ENCODE measurements at regions not wholly inside any gene's neighbourhood (a gene's known extent, or its start where the extent isn't known, plus 50 kb on each side); places are given as distances from the start of the nearest gene placed in this dataset.

DNA sequence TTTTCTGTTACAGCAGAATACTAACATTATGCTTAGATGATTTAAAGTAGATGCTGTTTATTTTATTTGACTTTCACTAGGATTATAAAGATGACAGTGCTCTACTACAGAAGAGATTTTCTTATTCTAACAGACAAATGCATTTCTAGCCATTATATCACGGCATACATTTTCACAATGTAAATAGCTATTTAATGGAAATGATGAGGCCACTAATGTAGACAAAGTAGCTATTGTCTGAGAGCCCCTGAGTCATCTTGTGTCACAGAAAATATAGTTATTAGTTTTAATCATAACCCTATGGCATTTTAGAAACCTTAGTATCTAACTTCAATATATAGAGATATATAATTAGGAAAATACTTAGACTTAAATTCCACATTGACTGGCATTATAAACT is 158.0 kb upstream of the AHR start:
- ChIA-PET POLR2A (interaction anchor here (1.8 kb wide), 1 partner anchor 10 kb away, joined by 5 read pairs; no protein-coding TSS in a partner anchor), CTCF (no interaction called here)
- no peak for DNase-seq (ENCODE audit: extremely low spot score)

DNA sequence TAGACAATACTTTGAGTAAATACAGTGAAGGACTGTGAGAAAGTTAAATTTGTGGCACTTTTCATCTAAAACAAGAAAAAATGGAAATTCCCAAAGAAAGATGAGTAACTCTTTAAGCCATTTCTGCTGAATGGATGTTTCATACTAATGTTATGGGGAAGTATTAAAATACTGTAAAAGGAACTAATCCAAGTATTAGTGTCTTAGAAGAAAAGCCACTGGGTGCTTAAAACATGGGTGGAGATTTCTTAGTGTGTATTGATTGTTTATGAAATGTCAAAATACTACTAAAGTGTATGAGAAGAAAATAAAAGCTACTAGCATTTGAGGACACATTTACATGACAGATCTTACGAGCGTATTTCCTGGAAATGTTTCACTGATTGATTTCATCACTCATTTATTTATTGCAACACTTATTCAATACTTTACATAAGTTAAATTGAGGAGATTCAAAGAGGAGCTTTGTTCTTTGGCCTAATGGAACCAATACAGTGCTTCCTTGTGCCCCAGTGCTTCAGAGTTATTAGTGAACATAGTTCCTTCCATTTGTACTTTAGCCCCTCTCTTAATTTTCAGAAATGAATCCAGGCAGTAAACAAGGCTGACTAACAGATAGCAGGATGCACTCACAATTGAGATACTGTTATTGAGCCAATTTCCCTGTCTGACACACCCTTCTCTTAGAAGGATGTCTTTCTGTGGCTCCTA is 155.5 kb upstream of the AHR start:
- no peak for DNase-seq (ENCODE audit: extremely low spot score)
- TF ChIP-seq, protein P1, sequence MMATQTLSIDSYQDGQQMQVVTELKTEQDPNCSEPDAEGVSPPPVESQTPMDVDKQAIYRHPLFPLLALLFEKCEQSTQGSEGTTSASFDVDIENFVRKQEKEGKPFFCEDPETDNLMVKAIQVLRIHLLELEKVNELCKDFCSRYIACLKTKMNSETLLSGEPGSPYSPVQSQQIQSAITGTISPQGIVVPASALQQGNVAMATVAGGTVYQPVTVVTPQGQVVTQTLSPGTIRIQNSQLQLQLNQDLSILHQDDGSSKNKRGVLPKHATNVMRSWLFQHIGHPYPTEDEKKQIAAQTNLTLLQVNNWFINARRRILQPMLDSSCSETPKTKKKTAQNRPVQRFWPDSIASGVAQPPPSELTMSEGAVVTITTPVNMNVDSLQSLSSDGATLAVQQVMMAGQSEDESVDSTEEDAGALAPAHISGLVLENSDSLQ (IDR thresholded peaks at IDR 0.05) = no peak
- TF ChIP-seq BHLHE40 (IDR thresholded peaks at IDR 0.05; ENCODE audit: borderline replicate concordance) = no peak
- no peak for TF ChIP-seq SP1 (IDR thresholded peaks at IDR 0.05)
- no peak for TF ChIP-seq ARNT (IDR thresholded peaks at IDR 0.05)
- TF ChIP-seq TARDBP (IDR thresholded peaks at IDR 0.05) = no peak
- TF ChIP-seq ELF4 (IDR thresholded peaks at IDR 0.05) = no peak
- no peak for TF ChIP-seq HDGF (IDR thresholded peaks at IDR 0.05; ENCODE audit: borderline replicate concordance)
- no peak for TF ChIP-seq L3MBTL2 (conservative IDR thresholded peaks at IDR 0.05)
- no peak for TF ChIP-seq CTBP1 (IDR thresholded peaks at IDR 0.05; ENCODE audit: borderline replicate concordance)
- no peak for TF ChIP-seq SUZ12 (IDR thresholded peaks at IDR 0.05)
- TF ChIP-seq LEF1 (IDR thresholded peaks at IDR 0.05; ENCODE audit: borderline replicate concordance) = no peak
- no peak for TF ChIP-seq NFRKB (IDR thresholded peaks at IDR 0.05)
- TF ChIP-seq FOXA1 (IDR thresholded peaks at IDR 0.05) = no peak
- TF ChIP-seq FOXM1 (IDR thresholded peaks at IDR 0.05; ENCODE audit: borderline replicate concordance) = no peak
- no peak for TF ChIP-seq ZNF384 (IDR thresholded peaks at IDR 0.05)
- no peak for TF ChIP-seq FOXK2 (IDR thresholded peaks at IDR 0.05)
- ChIA-PET POLR2A (no interaction called here), CTCF (no interaction called here)

More for the DNA sequence above, 158.0 kb upstream of the AHR start:
- TF ChIP-seq NFRKB (IDR thresholded peaks at IDR 0.05) (no peak), BHLHE40 (IDR thresholded peaks at IDR 0.05; ENCODE audit: borderline replicate concordance) (no peak), ARNT (IDR thresholded peaks at IDR 0.05) (no peak), ZNF384 (IDR thresholded peaks at IDR 0.05) (no peak), HDGF (IDR thresholded peaks at IDR 0.05; ENCODE audit: borderline replicate concordance) (no peak), FOXK2 (IDR thresholded peaks at IDR 0.05) (no peak)
- TF ChIP-seq, protein P1 (IDR thresholded peaks at IDR 0.05) = no peak

DNA sequence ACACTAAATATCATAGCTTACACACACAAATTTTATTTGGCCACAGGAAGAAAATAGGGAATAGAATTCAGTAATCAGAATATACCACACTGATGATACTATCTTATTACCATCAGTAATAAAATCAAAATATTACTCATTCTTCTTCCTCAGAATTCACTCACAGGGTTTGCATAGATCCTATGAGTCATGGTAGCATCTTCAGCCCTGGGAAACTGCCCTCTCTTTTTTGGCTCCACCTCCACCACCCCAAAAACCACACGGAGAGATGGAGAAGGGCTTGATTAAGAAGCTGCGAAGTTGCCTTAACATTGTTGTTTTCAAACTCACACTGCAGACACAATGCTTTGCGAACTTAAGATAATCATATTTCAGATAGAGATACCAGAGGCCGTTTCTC is 154.1 kb upstream of the AHR start:
- ChIA-PET POLR2A (no interaction called here), CTCF (no interaction called here)
- no peak for TF ChIP-seq BHLHE40 (IDR thresholded peaks at IDR 0.05; ENCODE audit: borderline replicate concordance)
- no peak for TF ChIP-seq FOXA1 (IDR thresholded peaks at IDR 0.05)
- no peak for TF ChIP-seq ZNF384 (IDR thresholded peaks at IDR 0.05)
- no peak for TF ChIP-seq TARDBP (IDR thresholded peaks at IDR 0.05)
- TF ChIP-seq L3MBTL2 (conservative IDR thresholded peaks at IDR 0.05) = no peak
- TF ChIP-seq LEF1 (IDR thresholded peaks at IDR 0.05; ENCODE audit: borderline replicate concordance) = no peak
- TF ChIP-seq SUZ12 (IDR thresholded peaks at IDR 0.05) = no peak
- TF ChIP-seq, protein P1 (IDR thresholded peaks at IDR 0.05) = no peak
- no peak for TF ChIP-seq CTBP1 (IDR thresholded peaks at IDR 0.05; ENCODE audit: borderline replicate concordance)
- no peak for TF ChIP-seq FOXK2 (IDR thresholded peaks at IDR 0.05)
- no peak for TF ChIP-seq HDGF (IDR thresholded peaks at IDR 0.05; ENCODE audit: borderline replicate concordance)
- TF ChIP-seq ARNT (IDR thresholded peaks at IDR 0.05) = no peak
- TF ChIP-seq FOXM1 (IDR thresholded peaks at IDR 0.05; ENCODE audit: borderline replicate concordance) = no peak
- no peak for TF ChIP-seq NFRKB (IDR thresholded peaks at IDR 0.05)
- TF ChIP-seq ELF4 (IDR thresholded peaks at IDR 0.05) = no peak
- no peak for TF ChIP-seq SP1 (IDR thresholded peaks at IDR 0.05)
- no peak for DNase-seq (ENCODE audit: extremely low spot score)

DNA sequence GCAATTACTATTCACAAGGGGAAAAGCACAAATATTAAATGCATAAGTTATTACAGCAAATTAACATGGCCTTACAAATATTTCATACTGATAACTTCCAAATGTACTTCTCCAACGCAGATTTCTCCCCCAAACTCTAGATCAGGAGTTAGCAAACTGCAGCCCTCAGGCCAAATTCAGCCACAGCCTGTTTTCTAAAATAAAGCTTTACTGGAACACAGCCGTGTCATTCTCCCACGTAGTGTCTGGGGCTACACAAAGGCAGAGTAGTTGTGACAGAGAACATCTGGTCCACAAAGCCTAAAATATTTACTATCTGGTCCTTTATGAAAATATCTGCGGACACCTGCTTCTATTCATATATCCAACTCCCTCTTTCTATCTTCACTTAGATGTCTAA is 151.8 kb upstream of the AHR start:
- DNase-seq (ENCODE audit: extremely low spot score) = no peak
- no peak for TF ChIP-seq TARDBP (IDR thresholded peaks at IDR 0.05)
- TF ChIP-seq FOXA1 (IDR thresholded peaks at IDR 0.05) = no peak
- no peak for TF ChIP-seq ZNF384 (IDR thresholded peaks at IDR 0.05)
- ChIA-PET CTCF (no interaction called here), POLR2A (no interaction called here)

DNA sequence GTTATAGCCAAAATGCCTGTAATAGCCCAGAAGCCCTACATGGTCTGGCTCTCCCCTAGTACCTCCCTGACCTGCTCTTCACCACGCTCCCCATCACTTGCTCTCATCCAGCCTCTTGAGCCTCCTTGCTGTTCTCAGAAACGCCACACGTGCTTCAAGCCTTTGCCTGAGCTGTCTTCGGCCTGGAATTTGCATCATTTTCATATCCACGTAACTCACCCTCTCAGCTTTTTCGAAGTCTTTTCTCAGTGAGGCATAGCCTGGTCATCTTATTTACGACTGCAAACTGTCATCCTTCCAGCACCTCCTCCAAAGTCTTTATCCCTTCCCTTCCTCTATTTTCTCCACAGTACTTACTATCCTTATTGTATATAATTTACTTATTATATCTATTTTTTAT is 151.0 kb upstream of the AHR start:
- no peak for DNase-seq (ENCODE audit: extremely low spot score)
- POLR2A ChIA-PET = no interaction called here
- CTCF ChIA-PET = no interaction called here
- TF ChIP-seq HDGF (IDR thresholded peaks at IDR 0.05; ENCODE audit: borderline replicate concordance) = no peak
- TF ChIP-seq NFRKB (IDR thresholded peaks at IDR 0.05) = no peak
- no peak for TF ChIP-seq ARNT (IDR thresholded peaks at IDR 0.05)

DNA sequence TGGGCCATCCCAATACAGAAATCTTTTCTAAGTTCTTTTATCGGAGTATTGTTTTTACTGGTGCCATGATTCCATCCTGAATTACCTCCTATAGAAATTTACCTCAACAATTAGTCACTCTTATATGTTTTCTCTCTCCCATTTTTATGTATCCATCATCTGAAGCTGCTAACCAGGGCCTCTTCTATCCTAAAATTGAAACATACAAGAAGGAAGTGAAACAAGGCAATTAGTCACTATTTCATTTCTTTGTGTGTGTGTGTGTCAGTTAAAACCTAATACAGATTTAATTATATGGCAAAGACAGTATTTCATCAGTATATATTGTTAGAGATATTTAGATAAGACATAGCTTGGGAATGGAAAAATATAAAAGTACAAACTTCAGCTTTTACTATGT is 148.4 kb upstream of the AHR start:
- CTCF ChIA-PET = no interaction called here
- POLR2A ChIA-PET = no interaction called here
- no peak for DNase-seq (ENCODE audit: extremely low spot score)
- TF ChIP-seq, protein P1 (IDR thresholded peaks at IDR 0.05) = no peak
